GM13976 (cell line): ENCODE measurements at regions not wholly inside any gene's neighbourhood (a gene's known extent, or its start where the extent isn't known, plus 50 kb on each side); places are given as distances from the start of the nearest gene placed in this dataset.

ENCODE experiments used
- DNase-seq: peaks from one replicate; pipeline ENCODE4 v3.0.0; 2012; ENCODE audit warnings: low spot score
- in situ Hi-C: fragments of 300-500 bp; cut with MboI; formaldehyde crosslinking; loops from one replicate; pipeline ENCODE4 v1.12.0; 2022; ENCODE audit warnings: low sequenced_read_pairs, mixed read lengths, inconsistent platforms; ENCODE audit not compliant: unreplicated experiment
- TF ChIP-seq, protein P1 (sequence below): IDR thresholded peaks from 2 replicates; pipeline ENCODE4 v1.5.1; 2012; ENCODE audit warnings: borderline replicate concordance, mild to moderate bottlenecking; ENCODE audit not compliant: insufficient read depth; ENCODE audit errors: extremely low read depth, missing control alignments, control extremely low read depth

DNA sequence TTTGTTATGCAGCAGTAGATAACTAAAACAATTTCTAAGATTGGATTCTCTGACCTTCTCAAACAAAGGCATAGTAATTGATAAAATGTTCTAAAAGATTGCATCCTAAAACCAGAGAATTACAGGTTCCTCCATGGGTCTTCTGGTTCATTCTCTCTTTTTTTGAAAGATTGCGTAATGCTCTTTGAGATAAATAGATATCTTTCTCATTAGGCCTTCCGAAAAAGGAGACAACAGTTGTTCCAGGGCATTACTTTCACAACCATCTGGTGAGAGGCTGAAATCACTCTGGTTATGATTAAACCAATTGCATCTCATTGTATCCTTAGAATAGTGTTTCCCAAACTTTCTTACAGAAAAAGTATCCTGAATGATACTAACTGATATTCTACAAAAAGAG lies 174.7 kb upstream of the NREP start:
- TF ChIP-seq, protein P1, sequence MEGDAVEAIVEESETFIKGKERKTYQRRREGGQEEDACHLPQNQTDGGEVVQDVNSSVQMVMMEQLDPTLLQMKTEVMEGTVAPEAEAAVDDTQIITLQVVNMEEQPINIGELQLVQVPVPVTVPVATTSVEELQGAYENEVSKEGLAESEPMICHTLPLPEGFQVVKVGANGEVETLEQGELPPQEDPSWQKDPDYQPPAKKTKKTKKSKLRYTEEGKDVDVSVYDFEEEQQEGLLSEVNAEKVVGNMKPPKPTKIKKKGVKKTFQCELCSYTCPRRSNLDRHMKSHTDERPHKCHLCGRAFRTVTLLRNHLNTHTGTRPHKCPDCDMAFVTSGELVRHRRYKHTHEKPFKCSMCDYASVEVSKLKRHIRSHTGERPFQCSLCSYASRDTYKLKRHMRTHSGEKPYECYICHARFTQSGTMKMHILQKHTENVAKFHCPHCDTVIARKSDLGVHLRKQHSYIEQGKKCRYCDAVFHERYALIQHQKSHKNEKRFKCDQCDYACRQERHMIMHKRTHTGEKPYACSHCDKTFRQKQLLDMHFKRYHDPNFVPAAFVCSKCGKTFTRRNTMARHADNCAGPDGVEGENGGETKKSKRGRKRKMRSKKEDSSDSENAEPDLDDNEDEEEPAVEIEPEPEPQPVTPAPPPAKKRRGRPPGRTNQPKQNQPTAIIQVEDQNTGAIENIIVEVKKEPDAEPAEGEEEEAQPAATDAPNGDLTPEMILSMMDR: no peak
- DNase-seq: no peak
- in situ Hi-C loops: no loop called here

DNA sequence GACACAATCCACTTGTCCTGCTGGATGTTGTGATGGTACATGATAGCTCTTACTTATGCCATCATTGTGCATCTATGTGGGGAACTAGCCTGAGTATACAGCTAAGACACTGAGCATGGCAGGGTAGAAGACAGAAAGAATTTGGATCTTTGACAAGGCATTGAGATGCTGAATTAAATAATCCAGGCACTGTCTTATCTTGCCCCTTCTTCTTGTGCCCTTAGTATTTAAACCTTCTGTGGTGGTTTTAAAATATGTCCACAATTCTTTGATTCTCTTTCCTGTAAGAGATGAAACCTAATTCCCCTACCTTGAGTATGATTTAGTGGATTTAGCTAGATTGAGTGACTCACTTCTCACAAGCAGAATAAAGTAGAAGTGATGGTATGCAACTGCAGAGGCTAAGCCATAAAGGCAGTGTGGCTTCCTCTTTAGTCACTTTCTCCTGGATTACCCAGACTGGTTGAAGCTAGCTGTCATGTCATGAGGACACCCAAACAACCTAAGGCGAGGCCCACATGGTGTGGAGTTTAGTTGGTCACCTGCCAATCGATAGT lies 174.0 kb upstream of the NREP start:
- in situ Hi-C loops: no loop called here
- TF ChIP-seq, protein P1: no peak
- no peak for DNase-seq

DNA sequence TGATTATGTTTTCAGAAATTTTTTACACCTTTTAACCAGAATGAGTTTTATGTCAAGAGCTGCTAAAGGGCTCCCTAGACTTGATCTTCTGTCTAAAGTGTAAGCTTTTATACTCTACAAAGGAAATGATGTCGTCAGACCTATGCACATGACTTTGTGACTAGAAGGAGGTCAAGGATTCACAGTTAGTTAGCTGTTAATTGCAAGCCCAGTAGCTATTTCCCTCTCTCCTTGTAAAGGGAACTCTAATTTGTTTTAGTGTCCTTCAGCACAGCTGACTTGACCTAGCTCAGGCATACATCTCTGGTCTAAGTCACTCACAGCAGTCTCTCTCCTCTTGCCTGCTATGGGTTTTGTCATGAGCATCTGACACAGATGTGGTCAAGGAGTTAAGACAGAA lies 173.5 kb upstream of the NREP start:
- TF ChIP-seq, protein P1: no peak
- in situ Hi-C loops: no loop called here
- no peak for DNase-seq

DNA sequence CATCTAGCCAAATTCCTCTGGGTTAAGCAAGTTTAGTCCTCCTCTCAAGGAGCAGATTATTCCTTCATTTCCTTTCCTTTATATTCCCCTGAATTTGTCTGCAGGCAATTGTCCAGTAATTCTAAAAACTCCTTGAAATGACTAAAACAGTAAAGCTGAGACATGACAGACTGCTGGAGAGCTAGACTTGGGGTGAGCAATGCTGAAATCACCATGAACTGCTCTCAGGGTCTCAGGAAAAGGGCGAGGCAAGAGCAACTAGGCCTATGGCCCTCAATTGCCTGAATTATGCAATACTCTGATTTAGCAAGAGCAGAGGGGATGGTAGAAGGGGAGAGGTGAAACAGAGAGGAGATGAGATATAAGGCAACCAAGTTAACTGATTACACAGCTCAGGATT lies 172.9 kb upstream of the NREP start:
- TF ChIP-seq, protein P1: no peak
- in situ Hi-C loops: no loop called here
- DNase-seq: no peak

DNA sequence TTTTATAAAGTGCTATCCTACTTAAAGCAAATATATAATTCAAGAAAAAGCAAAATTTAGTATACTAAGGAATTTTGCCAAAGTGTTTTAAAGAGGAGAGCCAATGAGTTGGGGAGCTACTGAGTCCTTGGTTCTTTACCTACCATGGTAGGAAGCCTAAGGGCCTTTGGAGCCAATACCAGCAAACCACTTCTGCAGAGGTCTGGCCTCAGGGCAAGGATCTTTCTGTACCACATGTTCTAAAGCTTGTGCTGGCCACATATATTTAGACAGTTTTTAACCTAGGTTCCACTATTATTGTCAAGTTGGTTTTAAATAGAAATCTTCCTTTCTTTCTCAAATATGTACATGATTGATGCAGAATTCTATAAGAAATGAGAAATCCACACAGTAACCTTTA lies 172.3 kb upstream of the NREP start:
- in situ Hi-C loops: no loop called here
- no peak for DNase-seq
- TF ChIP-seq, protein P1: no peak

DNA sequence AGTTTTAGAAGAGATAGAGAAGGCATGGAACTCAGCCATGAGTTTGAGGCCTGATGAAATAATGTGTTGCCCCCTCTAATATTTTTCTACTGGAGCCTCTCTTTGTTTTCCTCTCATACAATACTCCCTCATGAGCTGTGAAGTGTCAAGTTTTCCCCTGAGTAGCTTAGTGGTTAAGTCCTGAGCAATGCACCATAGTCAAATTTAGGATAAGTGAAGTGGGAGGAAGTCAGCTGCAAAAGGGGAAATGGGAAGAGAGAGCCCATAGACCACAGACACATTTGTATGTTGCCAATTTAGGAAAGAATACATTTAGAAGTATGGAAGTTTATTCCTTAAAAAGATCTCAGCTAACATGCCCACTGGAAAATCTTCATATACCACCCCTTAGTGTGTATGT lies 171.5 kb upstream of the NREP start:
- in situ Hi-C loops: no loop called here
- TF ChIP-seq, protein P1: no peak
- DNase-seq: no peak

DNA sequence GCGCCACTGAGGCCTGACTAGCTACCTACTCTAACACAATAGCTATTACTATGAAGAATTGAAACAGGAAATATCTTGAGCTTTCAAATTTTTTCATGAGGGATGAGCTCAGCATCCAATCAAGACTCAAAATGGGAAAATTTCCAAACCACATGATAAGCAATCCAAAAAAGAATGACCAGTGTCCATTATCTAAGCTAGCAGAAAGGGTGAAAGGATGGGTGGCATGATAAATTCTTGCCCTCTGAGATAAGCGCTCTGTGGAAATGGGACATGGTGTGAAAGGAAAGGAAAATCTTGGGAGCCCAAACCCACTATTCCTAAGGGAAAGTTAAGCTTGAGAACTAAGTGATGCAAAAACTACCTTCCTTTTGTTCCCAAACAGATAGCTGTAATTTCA lies 170.2 kb upstream of the NREP start:
- DNase-seq: no peak
- TF ChIP-seq, protein P1: no peak
- in situ Hi-C loops: no loop called here
